ENCODE measurements at regions not wholly inside any gene's neighbourhood (a gene's known extent, or its start where the extent isn't known, plus 50 kb on each side); places are given as distances from the start of the nearest gene placed in this dataset.

- no peak for DNase-seq (ENCODE audit: low spot score)
These were observed 300.8 kb upstream of the STXBP5 start for GRCh38 chr6:146903451-146903850.

GRCh38 chr6:146904596-146904995, 299.6 kb upstream of the STXBP5 start:
- no peak for DNase-seq (ENCODE audit: low spot score)

GRCh38 chr6:146905181-146905704, 299.0 kb upstream of the STXBP5 start:
- no peak for DNase-seq (ENCODE audit: low spot score)

- no peak for DNase-seq (ENCODE audit: low spot score)
These were observed 295.4 kb upstream of the STXBP5 start for GRCh38 chr6:146908786-146909185.

GRCh38 chr6:146909376-146909775, 294.8 kb upstream of the STXBP5 start:
- DNase-seq (ENCODE audit: low spot score) = peak; percentile 8

- no peak for DNase-seq (ENCODE audit: low spot score)
These were observed 294.3 kb upstream of the STXBP5 start for GRCh38 chr6:146909886-146910285.

GRCh38 chr6:146910611-146911010, 293.6 kb upstream of the STXBP5 start:
- DNase-seq (ENCODE audit: low spot score) = no peak

GRCh38 chr6:146911635-146912215, 292.5 kb upstream of the STXBP5 start:
- DNase-seq (ENCODE audit: low spot score) = no peak

GRCh38 chr6:146912730-146913685, 291.2 kb upstream of the STXBP5 start:
- DNase-seq (ENCODE audit: low spot score) = peak; percentile 8

GRCh38 chr6:146913842-146914488, 290.3 kb upstream of the STXBP5 start:
- DNase-seq (ENCODE audit: low spot score) = peak; percentile 10

GRCh38 chr6:146914489-146915483, 289.4 kb upstream of the STXBP5 start:
- no peak for DNase-seq (ENCODE audit: low spot score)

GRCh38 chr6:146915671-146916127, 288.5 kb upstream of the STXBP5 start:
- no peak for DNase-seq (ENCODE audit: low spot score)

GRCh38 chr6:146916435-146917025, 287.7 kb upstream of the STXBP5 start:
- no peak for DNase-seq (ENCODE audit: low spot score)

- no peak for DNase-seq (ENCODE audit: low spot score)
These were observed 287.0 kb upstream of the STXBP5 start for GRCh38 chr6:146917182-146917581.

GRCh38 chr6:146917979-146918378, 286.2 kb upstream of the STXBP5 start:
- no peak for DNase-seq (ENCODE audit: low spot score)

GRCh38 chr6:146919017-146919416, 285.2 kb upstream of the STXBP5 start:
- DNase-seq (ENCODE audit: low spot score) = no peak

- no peak for DNase-seq (ENCODE audit: low spot score)
These were observed 280.9 kb upstream of the STXBP5 start for GRCh38 chr6:146923205-146923833.

GRCh38 chr6:146925846-146926245, 278.4 kb upstream of the STXBP5 start:
- no peak for DNase-seq (ENCODE audit: low spot score)

GRCh38 chr6:146928503-146928902, 275.7 kb upstream of the STXBP5 start:
- DNase-seq (ENCODE audit: low spot score) = no peak

GRCh38 chr6:146931214-146931613, 273.0 kb upstream of the STXBP5 start:
- no peak for DNase-seq (ENCODE audit: low spot score)
